Fibroblast of lung (primary cell): ENCODE measurements at regions not wholly inside any gene's neighbourhood (a gene's known extent, or its start where the extent isn't known, plus 50 kb on each side); places are given as distances from the start of the nearest gene placed in this dataset.

Experiments used
- DNase-seq, 2 donors: peaks; one replicate each; pipeline versions ENCODE4 v3.0.0 to v3.0.0-alpha.2; 2010; ENCODE audit warnings: low read depth in 2 of 2
- H2AFZ ChIP-seq: 2 replicates; pipeline ENCODE4 v1.5.1; 2012; ENCODE audit warnings: low read length, control low read depth, inconsistent platforms
- H3K27ac ChIP-seq: 2 replicates; pipeline ENCODE4 v1.5.1; 2011; ENCODE audit warnings: low read length, control low read depth; ENCODE audit not compliant: insufficient read depth
- H3K27me3 ChIP-seq: 2 replicates; pipeline ENCODE4 v1.5.1; 2011; ENCODE audit warnings: mild to moderate bottlenecking, low read length; ENCODE audit not compliant: control insufficient read depth, insufficient read depth
- H3K36me3 ChIP-seq: 2 replicates; pipeline ENCODE4 v1.5.1; 2011; ENCODE audit warnings: low read length; ENCODE audit not compliant: control insufficient read depth, insufficient read depth
- H3K4me1 ChIP-seq: 2 replicates; pipeline ENCODE4 v1.5.1; 2011; ENCODE audit warnings: low read length; ENCODE audit not compliant: control insufficient read depth, insufficient read depth; ENCODE audit errors: extremely low read depth
- H3K4me2 ChIP-seq: 2 replicates; pipeline ENCODE4 v1.5.1; 2011; ENCODE audit warnings: low read length, control low read depth; ENCODE audit not compliant: insufficient read depth; ENCODE audit errors: extremely low read depth
- H3K4me3 ChIP-seq, 4 experiments: fragments of 200-600 bp in 1 of 4; sonication (generic) in 1 of 4; replicated peaks in 1 of 4; 2 replicates each; pipeline ENCODE4 v1.5.1; 2011 to 2016; ENCODE audit warnings: low read length in 4 of 4, low read depth in 3 of 4, mild to moderate bottlenecking in 3 of 4, control low read depth in 2 of 4, inconsistent platforms in 1 of 4, mixed read lengths in 1 of 4; ENCODE audit not compliant: insufficient read depth in 1 of 4; ENCODE audit errors: control extremely low read depth in 1 of 4
- H3K79me2 ChIP-seq: 2 replicates; pipeline ENCODE4 v1.5.1; 2012; ENCODE audit warnings: mild to moderate bottlenecking, low read length, inconsistent platforms; ENCODE audit not compliant: control insufficient read depth, insufficient read depth
- H3K9ac ChIP-seq: 2 replicates; pipeline ENCODE4 v1.5.1; 2011; ENCODE audit warnings: mild to moderate bottlenecking, low read length, control low read depth; ENCODE audit not compliant: insufficient read depth
- H3K9me3 ChIP-seq: 2 replicates; pipeline ENCODE4 v1.5.1; 2012; ENCODE audit warnings: low read depth, low read length; ENCODE audit not compliant: control insufficient read depth, insufficient read depth
- H4K20me1 ChIP-seq: 2 replicates; pipeline ENCODE4 v1.5.1; 2011; ENCODE audit warnings: low read length; ENCODE audit not compliant: control insufficient read depth, insufficient read depth; ENCODE audit errors: extremely low read depth
- CTCF ChIP-seq, 2 donors: IDR thresholded peaks in 1 of 2; conservative IDR thresholded peaks in 1 of 2; 1 replicate in 1 of 2; 2 replicates in 1 of 2; pipeline ENCODE4 v1.5.1; 2011 to 2012; ENCODE audit warnings: low read length in 2 of 2, control low read depth in 1 of 2, inconsistent platforms in 1 of 2, low read depth in 1 of 2, mild to moderate bottlenecking in 1 of 2
- EZH2 ChIP-seq: IDR thresholded peaks from 2 replicates; pipeline ENCODE4 v1.5.1; 2012; ENCODE audit warnings: low read length, control low read depth, mild to moderate bottlenecking; ENCODE audit errors: missing control alignments

- Histone ChIP-seq H3K9me3 (no peaks in the 10 kb centered on the region), H3K9ac (no peak overlapping the region), H3K4me1 (no peaks in the 10 kb centered on the region), H3K27ac (no peak overlapping the region), H3K4me3 (no peak overlapping the region), H2AFZ (no peak overlapping the region), H3K79me2 (no peaks in the 10 kb centered on the region), H3K36me3 (no peaks in the 10 kb centered on the region), H3K27me3 (peaks cover 6% of the 10 kb centered on the region), H4K20me1 (no peaks in the 10 kb centered on the region), H3K4me2 (no peak overlapping the region)
- no peak for DNase-seq
- no peak for TF ChIP-seq CTCF (conservative IDR thresholded peaks at IDR 0.05 in 1 of 2, IDR thresholded peaks at IDR 0.05 in 1 of 2; ENCODE audit: low read depth in 1 of 2, low read length in 2 of 2)
- TF ChIP-seq EZH2: no peak
These were observed 136.2 kb downstream of the ZBTB18 start for GRCh38 chr1:244187310-244187709.

DNA sequence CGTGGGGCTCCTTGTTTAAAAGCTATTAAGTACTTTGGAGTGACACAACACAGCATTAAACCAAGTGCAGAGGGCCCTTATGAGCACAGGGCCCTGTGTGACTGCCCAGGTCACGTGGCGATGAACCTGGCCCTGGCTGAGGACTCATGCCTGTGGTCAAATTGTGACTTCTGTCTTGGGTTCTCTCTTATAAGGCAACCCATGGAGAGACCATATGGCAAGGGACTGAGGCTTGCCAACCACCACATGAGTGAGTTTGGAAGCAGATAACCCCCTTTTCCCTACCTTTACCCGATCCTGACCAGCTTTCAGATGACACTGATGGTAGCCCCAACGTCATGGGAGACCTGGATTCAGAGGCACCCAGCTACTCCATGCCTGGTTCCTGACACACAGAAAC, 140.5 kb downstream of the ZBTB18 start:
- no peak overlapping the region for H2AFZ ChIP-seq
- no peak overlapping the region for H3K9ac ChIP-seq
- no peaks in the 10 kb centered on the region for H3K36me3 ChIP-seq

DNA sequence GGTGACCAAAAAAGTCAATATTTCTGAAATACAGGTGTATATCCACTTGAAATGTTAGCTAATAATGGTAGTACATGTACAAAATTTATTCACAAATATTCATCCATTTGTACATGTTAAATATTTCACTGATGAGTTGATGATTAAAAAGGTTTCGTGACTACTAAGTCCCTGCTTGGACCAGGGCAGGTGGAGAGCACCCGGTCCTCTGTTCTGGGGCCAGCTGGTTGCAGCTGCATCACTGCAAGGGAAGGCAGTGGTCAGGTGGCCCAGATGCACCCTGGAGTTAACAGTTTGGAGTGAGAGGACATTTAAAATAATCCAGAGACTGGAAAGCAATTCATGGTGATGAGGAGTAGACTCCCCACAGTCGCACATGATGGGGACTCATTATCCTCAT, 141.2 kb downstream of the ZBTB18 start:
- H3K4me2 ChIP-seq: no peak overlapping the region
- no peak overlapping the region for H3K4me3 ChIP-seq
- no peak for DNase-seq
- TF ChIP-seq CTCF (conservative IDR thresholded peaks at IDR 0.05 in 1 of 2, IDR thresholded peaks at IDR 0.05 in 1 of 2; ENCODE audit: low read depth in 1 of 2, low read length in 2 of 2) (no peak), EZH2 (no peak)
- H4K20me1 ChIP-seq: no peaks in the 10 kb centered on the region
- no peaks in the 10 kb centered on the region for H3K4me1 ChIP-seq
- no peak overlapping the region for H2AFZ ChIP-seq
- H3K27ac ChIP-seq: no peak overlapping the region
- no peaks in the 10 kb centered on the region for H3K79me2 ChIP-seq
- H3K9me3 ChIP-seq: no peaks in the 10 kb centered on the region
- no peak overlapping the region for H3K9ac ChIP-seq
- no peaks in the 10 kb centered on the region for H3K36me3 ChIP-seq
- peaks cover 6% of the 10 kb centered on the region for H3K27me3 ChIP-seq

More for the DNA sequence above, 140.5 kb downstream of the ZBTB18 start:
- Histone ChIP-seq H3K27ac (no peak overlapping the region), H3K9me3 (no peaks in the 10 kb centered on the region), H4K20me1 (no peaks in the 10 kb centered on the region), H3K4me3 (no peak overlapping the region), H3K27me3 (peaks cover 6% of the 10 kb centered on the region), H3K4me2 (no peak overlapping the region), H3K79me2 (no peaks in the 10 kb centered on the region), H3K4me1 (no peaks in the 10 kb centered on the region)
- TF ChIP-seq EZH2 (no peak), CTCF (conservative IDR thresholded peaks at IDR 0.05 in 1 of 2, IDR thresholded peaks at IDR 0.05 in 1 of 2; ENCODE audit: low read depth in 1 of 2, low read length in 2 of 2) (no peak)
- no peak for DNase-seq
